HUES64 (cell line): ENCODE measurements at regions not wholly inside any gene's neighbourhood (a gene's known extent, or its start where the extent isn't known, plus 50 kb on each side); places are given as distances from the start of the nearest gene placed in this dataset.

Experiments used
- H3K27ac ChIP-seq: 2 replicates; pipeline ENCODE4 v1.7.0; 2013; ENCODE audit warnings: low read depth, low read length, inconsistent platforms
- H3K27me3 ChIP-seq: 2 replicates; pipeline ENCODE4 v1.6.1; 2013; ENCODE audit warnings: mild to moderate bottlenecking, low read length; ENCODE audit not compliant: insufficient read depth
- H3K36me3 ChIP-seq: 2 replicates; pipeline ENCODE4 v1.6.1; 2013; ENCODE audit warnings: mild to moderate bottlenecking, low read length; ENCODE audit not compliant: insufficient read depth
- H3K4me1 ChIP-seq: 2 replicates; pipeline ENCODE4 v1.6.1; 2013; ENCODE audit warnings: mild to moderate bottlenecking, low read length, moderate library complexity; ENCODE audit not compliant: insufficient read depth
- H3K4me3 ChIP-seq: 2 replicates; pipeline ENCODE4 v1.5.1; 2013; ENCODE audit warnings: mild to moderate bottlenecking, low read length, moderate library complexity
- H3K9ac ChIP-seq: 2 replicates; pipeline ENCODE4 v1.6.1; 2013; ENCODE audit warnings: mild to moderate bottlenecking, low read depth, low read length
- H3K9me3 ChIP-seq: 2 replicates; pipeline ENCODE4 v1.6.1; 2013; ENCODE audit warnings: low read depth, low read length; ENCODE audit not compliant: insufficient read depth
- WGBS: fragments of 150-250, 120-280 bp; methylation state at CpG from one replicate; pipeline ENCODE4 v1.1.7; 2013; ENCODE audit warnings: missing lambda C conversion rate; 5-methylcytosine and 5-hydroxymethylcytosine counted together

DNA sequence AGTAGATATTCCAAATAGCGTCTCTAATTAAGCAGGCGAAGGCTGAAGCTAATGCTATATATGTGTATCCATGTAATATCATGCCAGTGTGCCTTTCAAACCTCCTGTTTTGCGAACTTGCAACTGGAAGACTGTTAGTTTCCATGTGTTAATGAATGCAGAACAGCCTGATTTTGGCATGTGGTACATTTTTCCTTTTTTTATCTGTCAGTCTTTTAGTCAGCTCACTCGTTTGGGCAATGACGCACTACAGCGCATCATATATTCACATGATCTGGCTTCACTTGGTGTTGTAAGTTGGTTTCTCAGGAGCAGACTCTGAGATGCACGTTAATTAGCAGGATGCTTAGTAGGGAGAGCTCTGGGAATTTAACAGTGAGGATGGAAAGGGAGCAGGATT lies 210.4 kb upstream of the CA10 start:
- no peak overlapping the region for H3K27ac ChIP-seq
- no peak overlapping the region for H3K9ac ChIP-seq
- no peaks in the 10 kb centered on the region for H3K4me1 ChIP-seq
- H3K9me3 ChIP-seq: peaks cover 43% of the 10 kb centered on the region
- H3K36me3 ChIP-seq: no peaks in the 10 kb centered on the region
- 86% methylated on average over 7 of the region's 7 CpGs for WGBS
- no peaks in the 10 kb centered on the region for H3K27me3 ChIP-seq
- no peak overlapping the region for H3K4me3 ChIP-seq

DNA sequence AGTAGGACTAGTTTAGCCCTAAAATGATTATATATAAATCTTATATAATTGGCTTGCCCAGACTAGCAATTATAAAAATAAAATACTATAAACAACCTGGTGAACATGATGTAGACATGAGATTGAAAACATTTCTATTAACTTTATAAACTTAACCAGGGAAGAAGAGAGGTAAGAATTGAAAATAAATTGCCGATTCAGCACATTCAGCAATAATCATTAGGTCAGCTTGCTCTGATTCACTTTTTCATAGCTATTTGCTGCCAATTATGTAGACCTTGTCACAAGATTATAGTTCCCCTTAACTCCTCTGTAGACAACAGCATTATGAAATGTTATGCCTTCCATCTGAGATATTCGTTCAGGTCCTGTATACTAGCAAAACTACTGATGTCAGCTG lies 199.3 kb upstream of the CA10 start:
- Histone ChIP-seq H3K27ac (no peak overlapping the region), H3K4me3 (no peak overlapping the region), H3K9ac (no peak overlapping the region), H3K4me1 (no peaks in the 10 kb centered on the region), H3K27me3 (no peaks in the 10 kb centered on the region), H3K9me3 (peaks cover 45% of the 10 kb centered on the region), H3K36me3 (no peaks in the 10 kb centered on the region)
- WGBS: 87% methylated on average over 2 of the region's 2 CpGs

DNA sequence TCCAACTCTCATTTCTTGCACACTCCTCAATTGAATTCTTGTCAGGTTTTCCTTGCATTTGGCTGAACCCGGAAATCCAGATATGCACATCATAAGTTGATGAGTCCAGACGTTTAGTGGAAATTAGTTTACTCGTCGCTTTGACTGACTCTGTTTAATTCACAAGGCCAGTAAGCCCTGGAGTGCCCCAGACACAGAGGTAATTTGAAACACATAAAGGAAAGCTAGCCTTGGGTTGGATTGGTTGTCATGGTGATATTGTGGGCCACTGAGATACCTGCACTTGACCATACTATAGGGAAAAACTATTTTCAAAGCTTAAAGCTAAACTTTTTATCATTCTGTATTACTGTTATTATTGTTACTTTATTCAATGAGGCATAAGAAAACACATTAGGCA lies 178.3 kb upstream of the CA10 start:
- Histone ChIP-seq H3K36me3 (no peaks in the 10 kb centered on the region), H3K9ac (no peak overlapping the region), H3K27ac (no peak overlapping the region), H3K4me1 (no peaks in the 10 kb centered on the region), H3K4me3 (no peak overlapping the region), H3K9me3 (peaks cover 42% of the 10 kb centered on the region), H3K27me3 (no peaks in the 10 kb centered on the region)
- 84% methylated on average over 4 of the region's 4 CpGs for WGBS

DNA sequence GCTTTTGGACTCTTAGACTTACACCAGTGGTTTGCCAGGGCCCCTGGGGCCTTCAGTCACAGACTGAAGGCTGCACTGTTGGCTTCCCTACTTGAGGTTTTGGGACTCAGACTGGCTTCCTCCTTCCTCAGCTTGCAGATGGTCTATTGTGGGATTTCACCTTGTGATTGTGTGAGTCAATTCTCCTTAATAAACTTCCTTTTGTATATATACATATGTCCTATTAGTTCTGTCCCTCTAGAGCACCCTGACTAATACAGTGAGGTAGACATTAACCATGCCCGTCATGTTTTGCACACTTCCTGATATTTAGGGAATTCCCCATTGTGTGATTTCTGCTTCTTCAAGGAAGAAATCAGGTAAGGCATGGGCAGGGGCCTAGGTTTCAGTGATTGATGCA lies 147.8 kb upstream of the CA10 start:
- Histone ChIP-seq H3K36me3 (no peaks in the 10 kb centered on the region), H3K27ac (no peak overlapping the region), H3K4me3 (no peak overlapping the region), H3K27me3 (no peaks in the 10 kb centered on the region), H3K9me3 (peaks cover 54% of the 10 kb centered on the region), H3K9ac (no peak overlapping the region), H3K4me1 (no peaks in the 10 kb centered on the region)
- 80% methylated on average over 1 of the region's 1 CpG for WGBS

DNA sequence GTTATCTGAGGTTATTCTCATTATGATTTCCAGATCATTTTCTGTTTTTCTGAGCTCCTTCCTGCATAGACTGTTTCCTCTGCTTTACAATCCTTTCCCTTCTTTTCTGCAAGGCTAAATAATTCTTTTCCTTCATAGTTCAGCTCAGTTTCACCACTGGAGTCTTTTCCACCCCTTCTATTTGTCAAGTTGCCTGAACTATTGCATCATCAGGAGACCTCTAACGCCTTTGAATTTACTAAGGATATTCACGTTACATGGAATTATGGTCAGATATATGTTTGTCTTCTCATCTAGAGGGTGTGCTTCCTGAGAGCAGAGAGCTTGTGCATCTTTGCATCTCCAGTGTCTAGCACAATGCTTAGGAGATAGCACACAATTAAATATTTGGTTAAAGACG lies 140.4 kb upstream of the CA10 start:
- no peaks in the 10 kb centered on the region for H3K4me1 ChIP-seq
- H3K36me3 ChIP-seq: no peaks in the 10 kb centered on the region
- H3K9ac ChIP-seq: no peak overlapping the region
- H3K27ac ChIP-seq: no peak overlapping the region
- WGBS: 92% methylated on average over 2 of the region's 3 CpGs
- H3K9me3 ChIP-seq: peaks cover 55% of the 10 kb centered on the region
- H3K27me3 ChIP-seq: no peaks in the 10 kb centered on the region
- no peak overlapping the region for H3K4me3 ChIP-seq

DNA sequence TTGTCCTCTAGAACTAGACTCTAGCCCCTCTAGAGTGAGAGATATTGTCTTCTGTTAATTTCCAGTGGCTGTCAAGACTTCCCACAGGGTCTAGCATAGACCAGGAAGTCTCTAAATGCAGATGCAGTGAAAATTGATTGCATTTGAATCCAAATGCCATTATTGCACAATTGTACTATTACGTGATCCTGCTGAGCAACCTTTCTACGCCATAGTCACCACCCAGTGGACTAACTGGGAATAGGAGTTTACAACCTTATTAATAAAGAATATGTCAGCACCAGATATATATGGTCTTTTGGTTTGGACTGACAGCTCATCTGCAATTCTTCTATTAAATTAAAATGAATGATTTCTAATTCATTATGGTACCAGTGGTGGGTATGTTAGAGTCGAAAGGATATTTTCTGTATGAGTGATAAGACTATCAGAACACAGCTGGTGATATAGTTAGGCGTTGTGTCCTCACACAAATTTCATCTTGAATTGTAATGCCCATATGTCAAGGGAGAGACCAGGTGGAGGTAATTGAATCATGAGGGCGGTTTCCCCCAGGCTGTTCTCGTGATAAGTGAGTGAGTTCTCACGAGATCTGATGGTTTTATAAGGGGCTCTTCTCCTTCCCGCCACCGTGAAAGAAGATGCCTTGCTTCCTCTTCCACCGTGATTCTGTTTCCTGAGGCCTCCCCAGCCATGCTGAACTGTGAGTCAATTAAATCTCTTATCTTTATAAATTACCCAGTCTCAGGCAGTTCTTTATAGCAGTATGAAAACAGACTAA lies 138.9 kb upstream of the CA10 start:
- Histone ChIP-seq H3K36me3 (no peaks in the 10 kb centered on the region), H3K9ac (no peak overlapping the region), H3K27me3 (no peaks in the 10 kb centered on the region), H3K9me3 (peaks cover 55% of the 10 kb centered on the region), H3K27ac (no peak overlapping the region), H3K4me3 (no peak overlapping the region), H3K4me1 (no peaks in the 10 kb centered on the region)
- 78% methylated on average over 10 of the region's 10 CpGs for WGBS

DNA sequence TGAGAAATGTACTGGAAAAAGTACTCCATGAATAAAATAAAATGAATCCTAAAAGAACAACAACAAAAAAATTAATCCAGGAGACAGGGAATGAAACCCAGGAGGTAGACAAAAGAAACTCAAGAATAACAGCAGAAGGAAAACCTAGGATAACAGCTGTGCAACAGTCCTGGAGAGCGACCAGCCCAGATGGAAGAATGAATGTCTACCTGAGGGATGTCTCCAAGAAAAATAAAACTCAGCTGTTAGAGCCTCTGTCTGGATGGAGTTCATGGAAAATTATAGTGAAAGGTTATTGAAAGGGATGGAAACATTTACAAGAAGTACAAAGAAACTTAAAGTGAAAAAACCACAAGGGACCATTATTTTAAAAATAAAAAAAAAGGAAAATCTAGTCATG lies 135.8 kb upstream of the CA10 start:
- Histone ChIP-seq H3K27me3 (no peaks in the 10 kb centered on the region), H3K36me3 (no peaks in the 10 kb centered on the region), H3K9ac (no peak overlapping the region), H3K4me1 (no peaks in the 10 kb centered on the region), H3K27ac (no peak overlapping the region), H3K4me3 (no peak overlapping the region), H3K9me3 (peaks cover 55% of the 10 kb centered on the region)
- 68% methylated on average over 1 of the region's 1 CpG for WGBS

DNA sequence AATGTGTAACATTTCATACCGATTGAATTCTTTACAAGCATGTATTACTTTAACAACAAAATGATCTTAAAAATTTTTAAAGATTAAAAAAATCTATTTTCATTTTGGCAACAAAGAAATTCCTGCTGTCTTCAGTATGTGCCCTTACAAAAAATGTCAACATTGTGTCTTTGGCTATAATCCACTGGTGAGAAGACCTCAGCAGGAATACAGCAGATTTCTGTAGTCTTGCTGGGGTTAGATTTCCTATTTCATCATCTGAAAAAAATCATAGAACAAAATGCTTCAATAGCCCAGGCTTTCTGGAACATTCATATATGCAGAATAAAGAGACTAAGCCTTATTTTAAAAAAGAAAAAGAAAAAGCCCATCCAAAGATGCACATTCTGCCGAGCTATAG lies 129.1 kb upstream of the CA10 start:
- H3K36me3 ChIP-seq: no peaks in the 10 kb centered on the region
- no peak overlapping the region for H3K9ac ChIP-seq
- H3K27ac ChIP-seq: no peak overlapping the region
- H3K9me3 ChIP-seq: peaks cover 34% of the 10 kb centered on the region
- 67% methylated on average over 1 of the region's 2 CpGs for WGBS
- H3K4me1 ChIP-seq: no peaks in the 10 kb centered on the region
- H3K4me3 ChIP-seq: no peak overlapping the region
- no peaks in the 10 kb centered on the region for H3K27me3 ChIP-seq

DNA sequence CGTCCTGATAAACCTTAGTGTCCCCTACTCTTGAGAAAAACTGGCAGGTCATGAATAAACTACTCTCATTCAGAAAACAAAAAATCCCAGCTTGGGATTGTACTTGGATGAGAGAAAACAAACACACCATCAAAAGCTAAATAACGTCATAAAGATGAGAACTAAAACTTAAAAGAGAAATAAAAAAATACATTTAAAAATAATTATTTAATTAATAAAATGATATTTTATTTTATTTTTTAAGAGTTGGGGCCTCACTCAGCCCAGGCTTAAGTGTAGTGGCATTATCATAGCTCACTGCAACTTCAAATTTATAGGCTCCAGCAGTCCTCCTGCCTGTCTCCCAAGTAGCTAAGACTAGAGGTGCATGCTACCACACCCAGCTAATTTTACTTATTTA lies 125.4 kb upstream of the CA10 start:
- no peak overlapping the region for H3K9ac ChIP-seq
- no peaks in the 10 kb centered on the region for H3K27me3 ChIP-seq
- H3K9me3 ChIP-seq: peaks cover 37% of the 10 kb centered on the region
- H3K27ac ChIP-seq: no peak overlapping the region
- H3K36me3 ChIP-seq: no peaks in the 10 kb centered on the region
- H3K4me1 ChIP-seq: no peaks in the 10 kb centered on the region
- no peak overlapping the region for H3K4me3 ChIP-seq
- 0% methylated on average over 1 of the region's 2 CpGs for WGBS

DNA sequence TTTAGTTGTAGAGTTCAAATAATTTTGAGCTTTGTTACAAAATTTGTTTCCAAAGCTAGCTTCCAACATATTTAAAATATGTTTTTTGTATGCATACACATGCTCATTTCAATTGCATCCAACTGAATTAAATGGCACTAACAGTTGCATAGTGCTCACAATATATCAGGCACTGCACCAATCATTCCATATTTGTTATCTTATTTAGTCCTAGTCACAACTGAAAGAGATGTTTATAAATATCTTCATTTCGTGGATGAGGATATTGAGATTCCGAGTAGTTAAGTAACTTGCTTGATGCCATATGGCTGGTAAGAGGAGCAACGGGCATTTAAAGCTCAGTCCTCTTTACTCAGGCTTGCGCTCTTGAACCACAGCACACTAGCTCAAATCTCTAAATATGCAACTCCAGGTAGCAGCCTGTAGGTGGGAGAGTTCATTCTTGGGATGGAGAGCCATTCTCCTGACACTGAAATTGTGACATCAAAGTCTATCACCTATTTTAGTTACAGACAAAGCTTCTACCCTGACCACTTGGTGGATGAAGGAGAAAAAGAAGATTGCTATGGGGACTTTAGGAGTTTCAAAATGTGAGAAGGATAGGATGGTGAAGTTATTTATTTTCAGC lies 118.0 kb upstream of the CA10 start:
- WGBS: 88% methylated on average over 3 of the region's 4 CpGs
- Histone ChIP-seq H3K36me3 (no peaks in the 10 kb centered on the region), H3K27ac (no peak overlapping the region), H3K4me3 (no peak overlapping the region), H3K9ac (no peak overlapping the region), H3K4me1 (no peaks in the 10 kb centered on the region), H3K9me3 (peaks cover 51% of the 10 kb centered on the region), H3K27me3 (no peaks in the 10 kb centered on the region)

DNA sequence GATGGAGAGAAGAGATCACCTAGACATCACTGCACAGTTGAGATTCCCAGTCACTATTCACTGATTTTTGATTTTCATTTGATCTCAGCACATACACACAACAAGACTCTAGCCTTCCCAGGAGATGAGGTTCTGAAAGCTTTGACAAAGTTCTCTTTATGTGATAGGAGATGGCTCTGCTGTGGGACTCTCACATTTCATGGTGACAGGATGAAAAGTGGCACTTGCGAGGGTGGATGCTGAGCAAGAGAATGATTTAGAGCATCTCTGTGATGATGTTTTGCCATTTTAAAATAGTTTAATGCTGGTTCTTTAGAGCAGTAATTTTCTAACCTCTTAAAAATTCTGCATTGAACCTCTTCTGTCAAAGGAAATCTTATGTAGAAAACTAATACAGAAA lies 113.3 kb upstream of the CA10 start:
- Histone ChIP-seq H3K4me3 (no peak overlapping the region), H3K27me3 (no peaks in the 10 kb centered on the region), H3K9me3 (peaks cover 61% of the 10 kb centered on the region), H3K36me3 (no peaks in the 10 kb centered on the region), H3K9ac (no peak overlapping the region), H3K4me1 (no peaks in the 10 kb centered on the region), H3K27ac (no peak overlapping the region)
- WGBS: 93% methylated on average over 1 of the region's 1 CpG
